ENCODE measurements at regions not wholly inside any gene's neighbourhood (a gene's known extent, or its start where the extent isn't known, plus 50 kb on each side); places are given as distances from the start of the nearest gene placed in this dataset.

- no peak for DNase-seq (ENCODE audit: low read depth, low spot score)
Observed at GRCh38 chrX:39327255-39327654, 526.0 kb downstream of the MID1IP1 start.

- no peak for DNase-seq (ENCODE audit: low read depth, low spot score)
Observed at GRCh38 chrX:39327705-39328104, 526.4 kb downstream of the MID1IP1 start.

GRCh38 chrX:39328661-39329060, 527.4 kb downstream of the MID1IP1 start:
- no peak for DNase-seq (ENCODE audit: low read depth, low spot score)

GRCh38 chrX:39331082-39331704, 529.9 kb downstream of the MID1IP1 start:
- DNase-seq (ENCODE audit: low read depth, low spot score): no peak

- DNase-seq (ENCODE audit: low read depth, low spot score): no peak
Observed at GRCh38 chrX:39333451-39333850, 532.2 kb downstream of the MID1IP1 start.

GRCh38 chrX:39335513-39336235, 534.4 kb downstream of the MID1IP1 start:
- DNase-seq (ENCODE audit: low read depth, low spot score): no peak

GRCh38 chrX:39336671-39337311, 535.5 kb downstream of the MID1IP1 start:
- DNase-seq (ENCODE audit: low read depth, low spot score): no peak

GRCh38 chrX:39337451-39337850, 536.2 kb downstream of the MID1IP1 start:
- DNase-seq (ENCODE audit: low read depth, low spot score): no peak

GRCh38 chrX:39338583-39338982, 537.3 kb downstream of the MID1IP1 start:
- no peak for DNase-seq (ENCODE audit: low read depth, low spot score)

GRCh38 chrX:39356119-39356807, 555.0 kb downstream of the MID1IP1 start:
- DNase-seq (ENCODE audit: low read depth, low spot score): no peak

- no peak for DNase-seq (ENCODE audit: low read depth, low spot score)
Observed at GRCh38 chrX:39360101-39360500, 558.8 kb downstream of the MID1IP1 start.

GRCh38 chrX:39361736-39362135, 560.5 kb downstream of the MID1IP1 start:
- no peak for DNase-seq (ENCODE audit: low read depth, low spot score)

- DNase-seq (ENCODE audit: low read depth, low spot score): no peak
Observed at GRCh38 chrX:39367416-39367815, 566.2 kb downstream of the MID1IP1 start.

- no peak for DNase-seq (ENCODE audit: low read depth, low spot score)
Observed at GRCh38 chrX:39372115-39372514, 570.9 kb downstream of the MID1IP1 start.

- no peak for DNase-seq (ENCODE audit: low read depth, low spot score)
Observed at GRCh38 chrX:39377157-39377556, 575.9 kb downstream of the MID1IP1 start.

GRCh38 chrX:39377773-39378172, 576.5 kb downstream of the MID1IP1 start:
- no peak for DNase-seq (ENCODE audit: low read depth, low spot score)

GRCh38 chrX:39381422-39381821, 580.2 kb downstream of the MID1IP1 start:
- DNase-seq (ENCODE audit: low read depth, low spot score): no peak

- DNase-seq (ENCODE audit: low read depth, low spot score): no peak
Observed at GRCh38 chrX:39384996-39385395, 583.7 kb downstream of the MID1IP1 start.

GRCh38 chrX:39388730-39389129, 587.5 kb downstream of the MID1IP1 start:
- DNase-seq (ENCODE audit: low read depth, low spot score): no peak

- no peak for DNase-seq (ENCODE audit: low read depth, low spot score)
Observed at GRCh38 chrX:39396358-39396995, 595.2 kb downstream of the MID1IP1 start.

- DNase-seq (ENCODE audit: low read depth, low spot score): no peak
Observed at GRCh38 chrX:39397561-39398199, 596.4 kb downstream of the MID1IP1 start.

Data from brain pericyte (primary cell).